ENCODE measurements at regions not wholly inside any gene's neighbourhood (a gene's known extent, or its start where the extent isn't known, plus 50 kb on each side); places are given as distances from the start of the nearest gene placed in this dataset.

- dilution Hi-C loops (cut with HindIII; ENCODE audit: low sequenced_read_pairs, unreplicated experiment) = no loop called here
- Histone ChIP-seq H4K5ac (ENCODE audit: low read depth, low read length) (no peak overlapping the region), H2BK5ac (ENCODE audit: low read depth, low read length, poor library complexity, severe bottlenecking) (no peak overlapping the region), H2AK5ac (ENCODE audit: low read depth, low read length) (no peak overlapping the region), H3K27ac (ENCODE audit: insufficient read depth, low read length) (no peak overlapping the region), H3K9ac (ENCODE audit: low read depth, low read length) (no peak overlapping the region), H3K9me1 (ENCODE audit: insufficient read depth, low read length) (no peaks in the 10 kb centered on the region), H4K8ac (ENCODE audit: low read depth in 2 of 2, low read length in 2 of 2) (no peak overlapping the region), H3K23ac (ENCODE audit: low read depth, low read length) (no peak overlapping the region), H2AFZ (replicated peaks; ENCODE audit: low read length, poor library complexity) (no peak overlapping the region), H2BK15ac (ENCODE audit: low read depth, low read length) (no peak overlapping the region), H3K4me2 (ENCODE audit: low read depth, low read length) (no peak overlapping the region), H4K20me1 (ENCODE audit: insufficient read depth, low read length) (no peaks in the 10 kb centered on the region), H3K56ac (ENCODE audit: extremely low read depth, insufficient read depth, low read length) (no peak overlapping the region), H2AK9ac (replicated peaks; ENCODE audit: low read depth, low read length, poor library complexity) (no peak overlapping the region), H3K14ac (replicated peaks; ENCODE audit: low read depth, low read length) (no peak overlapping the region), H2BK120ac (ENCODE audit: low read depth, low read length) (no peak overlapping the region), H3K27me3 (ENCODE audit: control insufficient read depth, insufficient read depth, low read length) (no peaks in the 10 kb centered on the region), H4K91ac (ENCODE audit: insufficient read depth, low read depth, low read length) (no peak overlapping the region), H2BK20ac (ENCODE audit: low read depth, low read length) (no peak overlapping the region), H3K4me1 (ENCODE audit: control insufficient read depth, insufficient read depth, low read length) (no peaks in the 10 kb centered on the region; the same call in 1 of the 2 replicates), H3K79me1 (ENCODE audit: low read depth in 1 of 2, low read length in 2 of 2) (no peaks in the 10 kb centered on the region), H3K36me3 (ENCODE audit: control insufficient read depth, insufficient read depth, low read length) (no peaks in the 10 kb centered on the region), H3K9me3 (ENCODE audit: control insufficient read depth, insufficient read depth, low read length) (no peaks in the 10 kb centered on the region), H3K18ac (ENCODE audit: low read depth, low read length) (no peak overlapping the region), H3K4ac (ENCODE audit: low read depth, low read length) (no peak overlapping the region), H3K4me3 (ENCODE audit: insufficient read depth, low read depth, low read length) (no peak overlapping the region)
- no TSS peak for BruUV-seq (replicated peaks)
- ATAC-seq (ENCODE audit: low read depth) (no peak), DNase-seq (no peak)
- POLR2A ChIA-PET (ENCODE audit: unreplicated experiment) = no interaction called here
- WGBS, 2 experiments (ENCODE audit: extremely low coverage in 2 of 2, insufficient read length in 1 of 2) = no CpG with 5 or more reads among the region's 4 CpGs
- no peak for TF ChIP-seq RFX5 (IDR thresholded peaks at IDR 0.05; ENCODE audit: low read depth, low read length)
- no peak for TF ChIP-seq RCOR1 (IDR thresholded peaks at IDR 0.05; ENCODE audit: insufficient replicate concordance, low read length)
- no peak for TF ChIP-seq USF2 (IDR thresholded peaks at IDR 0.05; ENCODE audit: low read depth, low read length)
- TF ChIP-seq FOS (IDR thresholded peaks at IDR 0.05; ENCODE audit: low read depth, low read length) = no peak
- no peak for TF ChIP-seq SMC3 (IDR thresholded peaks at IDR 0.05; ENCODE audit: low read depth, low read length)
- TF ChIP-seq CEBPB (IDR thresholded peaks at IDR 0.05; ENCODE audit: low read depth, low read length) = no peak
- no peak for TF ChIP-seq CHD1 (IDR thresholded peaks at IDR 0.05; ENCODE audit: low read depth, low read length)
- no peak for TF ChIP-seq MAFK (IDR thresholded peaks at IDR 0.05; ENCODE audit: low read depth, low read length)
- no peak for TF ChIP-seq BHLHE40 (IDR thresholded peaks at IDR 0.05; ENCODE audit: low read depth, low read length)
- TF ChIP-seq RAD21 (IDR thresholded peaks at IDR 0.05; ENCODE audit: low read length) = no peak
- TF ChIP-seq CTCF (conservative IDR thresholded peaks at IDR 0.05; ENCODE audit: low read depth, low read length) = no peak
- no peak for TF ChIP-seq POLR2A (IDR thresholded peaks at IDR 0.05; ENCODE audit: low read depth, low read length)
- TF ChIP-seq MXI1 (IDR thresholded peaks at IDR 0.05; ENCODE audit: borderline replicate concordance, low read depth, low read length) = no peak
- TF ChIP-seq MAZ (IDR thresholded peaks at IDR 0.05; ENCODE audit: borderline replicate concordance, low read depth, low read length) = no peak
- TF ChIP-seq ELK1 (IDR thresholded peaks at IDR 0.05; ENCODE audit: borderline replicate concordance, low read depth, low read length) = no peak
- TF ChIP-seq NFE2L2 (IDR thresholded peaks at IDR 0.05; ENCODE audit: low read depth, low read length) = no peak
- in situ Hi-C loops (cut with MboI; ENCODE audit: low sequenced_read_pairs) = no loop called here
- CTCF ChIA-PET = interaction anchor here (1.0 kb wide), 1 partner anchor 75 kb away, joined by 3 read pairs; no protein-coding TSS in a partner anchor
- intact Hi-C loops (cut with micrococcal nuclease) = no loop called here
Measured at GRCh38 chr3:147117631-147118030, 288.7 kb downstream of the ZIC4 start.
